ENCODE measurements at regions not wholly inside any gene's neighbourhood (a gene's known extent, or its start where the extent isn't known, plus 50 kb on each side); places are given as distances from the start of the nearest gene placed in this dataset.

DNA sequence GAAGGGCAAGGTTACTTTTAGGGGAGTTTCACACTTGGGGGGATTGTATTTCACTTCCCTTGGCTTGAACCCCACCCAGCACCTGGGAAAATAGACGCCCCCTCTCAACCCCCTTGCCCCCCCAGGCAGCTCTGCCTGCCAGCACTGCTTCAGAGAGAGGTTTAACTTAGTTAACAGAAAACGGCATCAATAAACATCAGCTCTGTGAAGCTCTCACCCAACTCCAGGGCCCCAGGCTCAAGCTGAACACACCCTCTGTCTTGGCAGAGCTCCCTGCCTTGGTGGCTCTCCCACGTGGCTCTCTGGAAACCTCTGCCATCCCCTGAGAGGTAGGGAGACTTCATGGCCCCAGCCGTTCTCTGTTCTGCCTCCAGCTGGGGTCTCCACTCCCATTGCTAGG, 244.1 kb downstream of the ACKR3 start:
- intact Hi-C loops (cut with micrococcal nuclease), result no loop called here
- POLR2A ChIA-PET, result no interaction called here
- TF ChIP-seq, protein P1, sequence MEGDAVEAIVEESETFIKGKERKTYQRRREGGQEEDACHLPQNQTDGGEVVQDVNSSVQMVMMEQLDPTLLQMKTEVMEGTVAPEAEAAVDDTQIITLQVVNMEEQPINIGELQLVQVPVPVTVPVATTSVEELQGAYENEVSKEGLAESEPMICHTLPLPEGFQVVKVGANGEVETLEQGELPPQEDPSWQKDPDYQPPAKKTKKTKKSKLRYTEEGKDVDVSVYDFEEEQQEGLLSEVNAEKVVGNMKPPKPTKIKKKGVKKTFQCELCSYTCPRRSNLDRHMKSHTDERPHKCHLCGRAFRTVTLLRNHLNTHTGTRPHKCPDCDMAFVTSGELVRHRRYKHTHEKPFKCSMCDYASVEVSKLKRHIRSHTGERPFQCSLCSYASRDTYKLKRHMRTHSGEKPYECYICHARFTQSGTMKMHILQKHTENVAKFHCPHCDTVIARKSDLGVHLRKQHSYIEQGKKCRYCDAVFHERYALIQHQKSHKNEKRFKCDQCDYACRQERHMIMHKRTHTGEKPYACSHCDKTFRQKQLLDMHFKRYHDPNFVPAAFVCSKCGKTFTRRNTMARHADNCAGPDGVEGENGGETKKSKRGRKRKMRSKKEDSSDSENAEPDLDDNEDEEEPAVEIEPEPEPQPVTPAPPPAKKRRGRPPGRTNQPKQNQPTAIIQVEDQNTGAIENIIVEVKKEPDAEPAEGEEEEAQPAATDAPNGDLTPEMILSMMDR (IDR thresholded peaks at IDR 0.05; ENCODE audit: unreplicated experiment), result no peak
- H3K4me1 Mint-ChIP-seq (ENCODE audit: insufficient read depth, unreplicated experiment), result no peaks in the 10 kb centered on the region
- no peaks in the 10 kb centered on the region for H3K27me3 Mint-ChIP-seq (ENCODE audit: insufficient read depth, unreplicated experiment)
- no peak for DNase-seq (ENCODE audit: unreplicated experiment)
- H3K9me3 Mint-ChIP-seq (ENCODE audit: unreplicated experiment), result peaks cover 1% of the 10 kb centered on the region
- no peaks in the 10 kb centered on the region for H3K36me3 Mint-ChIP-seq (ENCODE audit: insufficient read depth, unreplicated experiment)
- BruUV-seq (replicated peaks), result no TSS peak
- no peak overlapping the region for H3K27ac Mint-ChIP-seq (ENCODE audit: low read depth, unreplicated experiment)
- no peak overlapping the region for H3K4me3 Mint-ChIP-seq (ENCODE audit: unreplicated experiment)
- CTCF ChIA-PET, result no interaction called here

DNA sequence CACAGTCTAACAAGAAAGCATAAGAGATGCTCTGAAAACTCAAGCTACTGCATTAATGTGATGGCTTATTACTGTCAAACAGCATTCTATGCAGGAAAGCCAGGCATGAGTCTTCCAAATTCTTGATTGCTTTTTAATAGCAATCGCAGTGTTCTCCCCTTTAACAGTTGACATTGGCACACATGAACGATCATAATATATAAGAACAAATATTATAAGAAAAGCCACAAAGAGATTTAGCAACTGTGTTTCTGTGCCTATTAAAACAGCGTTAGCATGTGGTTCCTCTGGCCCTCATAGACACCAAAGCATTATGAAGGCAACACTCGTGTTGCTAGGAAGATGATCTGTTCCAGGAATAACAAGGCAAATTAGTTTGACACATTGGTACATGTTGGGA, 245.0 kb downstream of the ACKR3 start:
- TF ChIP-seq, protein P1 (IDR thresholded peaks at IDR 0.05; ENCODE audit: unreplicated experiment), result no peak
- no peak overlapping the region for H3K4me3 Mint-ChIP-seq (ENCODE audit: unreplicated experiment)

DNA sequence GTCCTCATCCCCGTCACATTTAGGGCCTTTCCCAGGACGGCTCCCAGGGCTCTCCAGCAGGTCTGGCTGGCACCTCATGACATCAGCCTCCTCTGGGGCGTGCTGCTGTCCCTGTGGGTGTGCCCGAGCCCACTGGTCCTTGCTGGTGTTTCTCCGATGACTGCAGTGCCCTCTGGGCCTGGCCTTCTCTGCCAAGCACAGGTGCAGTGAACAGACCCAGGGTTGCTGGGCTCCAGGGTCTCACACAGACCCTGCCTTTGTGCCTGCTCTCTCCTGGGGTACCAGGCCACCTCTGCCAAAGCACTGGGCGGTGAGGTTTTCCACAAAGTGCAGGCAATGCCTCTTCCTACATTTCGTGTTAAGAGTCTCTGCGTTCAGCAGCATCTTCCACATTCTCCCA, 246.1 kb downstream of the ACKR3 start:
- no peaks in the 10 kb centered on the region for H3K36me3 Mint-ChIP-seq (ENCODE audit: insufficient read depth, unreplicated experiment)
- peaks cover 1% of the 10 kb centered on the region for H3K9me3 Mint-ChIP-seq (ENCODE audit: unreplicated experiment)
- no peaks in the 10 kb centered on the region for H3K27me3 Mint-ChIP-seq (ENCODE audit: insufficient read depth, unreplicated experiment)
- TF ChIP-seq, protein P1 (IDR thresholded peaks at IDR 0.05; ENCODE audit: unreplicated experiment), result no peak
- H3K27ac Mint-ChIP-seq (ENCODE audit: low read depth, unreplicated experiment), result no peak overlapping the region
- H3K4me3 Mint-ChIP-seq (ENCODE audit: unreplicated experiment), result no peak overlapping the region
- no peaks in the 10 kb centered on the region for H3K4me1 Mint-ChIP-seq (ENCODE audit: insufficient read depth, unreplicated experiment)
- POLR2A ChIA-PET, result no interaction called here
- no peak for DNase-seq (ENCODE audit: unreplicated experiment)
- intact Hi-C loops (cut with micrococcal nuclease), result no loop called here
- CTCF ChIA-PET, result no interaction called here
- BruUV-seq (replicated peaks), result no TSS peak

More for the DNA sequence above, 245.0 kb downstream of the ACKR3 start:
- no peak overlapping the region for H3K27ac Mint-ChIP-seq (ENCODE audit: low read depth, unreplicated experiment)
- POLR2A ChIA-PET, result no interaction called here
- H3K4me1 Mint-ChIP-seq (ENCODE audit: insufficient read depth, unreplicated experiment), result no peaks in the 10 kb centered on the region
- DNase-seq (ENCODE audit: unreplicated experiment), result no peak
- CTCF ChIA-PET, result no interaction called here
- intact Hi-C loops (cut with micrococcal nuclease), result no loop called here
- H3K9me3 Mint-ChIP-seq (ENCODE audit: unreplicated experiment), result no peaks in the 10 kb centered on the region
- H3K27me3 Mint-ChIP-seq (ENCODE audit: insufficient read depth, unreplicated experiment), result no peaks in the 10 kb centered on the region
- BruUV-seq (replicated peaks), result no TSS peak
- no peaks in the 10 kb centered on the region for H3K36me3 Mint-ChIP-seq (ENCODE audit: insufficient read depth, unreplicated experiment)

DNA sequence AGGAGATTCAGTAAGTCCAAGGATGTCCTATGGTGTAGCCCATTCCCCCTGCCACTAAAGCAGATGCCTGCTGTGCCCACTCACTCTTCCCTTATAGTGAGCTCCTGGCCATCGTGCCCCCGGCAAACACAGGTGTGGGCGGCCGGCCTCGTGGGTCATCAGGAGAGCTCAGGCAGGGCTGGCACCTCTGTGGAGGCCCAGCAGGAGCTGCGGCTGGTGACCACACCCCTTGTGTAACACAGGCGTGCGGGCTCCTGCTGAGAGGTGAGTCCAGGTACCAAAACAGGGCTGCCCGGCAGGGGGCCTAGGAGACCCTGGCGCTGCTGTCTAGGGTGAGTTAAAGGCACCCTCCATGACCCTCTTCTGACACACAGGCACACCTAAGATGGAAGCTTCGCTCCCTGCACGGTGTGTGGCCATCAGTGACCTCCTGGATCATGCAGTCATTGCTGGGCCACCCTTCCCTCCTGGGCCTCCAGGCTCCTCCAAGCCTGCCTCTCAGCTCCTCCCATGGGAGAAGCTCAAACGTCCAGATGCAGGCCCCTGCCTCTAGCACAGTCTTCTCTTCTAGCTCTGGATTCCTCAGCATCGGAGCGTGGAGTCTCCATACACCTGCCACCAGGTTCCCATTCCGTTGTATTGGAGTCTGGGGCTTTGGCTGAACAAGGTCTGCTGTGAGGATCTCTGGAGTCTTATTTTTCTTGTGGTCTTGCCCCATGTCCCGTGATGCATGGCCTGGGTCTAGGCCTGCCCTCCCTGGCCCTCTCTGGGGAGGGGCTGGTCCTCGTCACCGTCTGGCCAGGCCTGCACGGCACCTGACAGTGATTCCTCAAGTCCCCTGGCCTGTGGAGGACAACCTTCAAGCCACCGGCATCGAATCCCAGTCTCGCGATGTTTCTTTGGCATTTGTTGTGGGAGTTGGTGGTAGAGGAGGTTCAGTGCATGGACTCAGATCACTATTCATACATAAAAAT, 246.9 kb downstream of the ACKR3 start:
- Mint-ChIP-seq H3K27me3 (ENCODE audit: insufficient read depth, unreplicated experiment) (no peaks in the 10 kb centered on the region), H3K36me3 (ENCODE audit: insufficient read depth, unreplicated experiment) (no peaks in the 10 kb centered on the region), H3K4me3 (ENCODE audit: unreplicated experiment) (no peak overlapping the region), H3K27ac (ENCODE audit: low read depth, unreplicated experiment) (no peak overlapping the region), H3K4me1 (ENCODE audit: insufficient read depth, unreplicated experiment) (no peaks in the 10 kb centered on the region), H3K9me3 (ENCODE audit: unreplicated experiment) (peaks cover 8% of the 10 kb centered on the region)
- no TSS peak for BruUV-seq (replicated peaks)
- intact Hi-C loops (cut with micrococcal nuclease), result no loop called here
- TF ChIP-seq, protein P1 (IDR thresholded peaks at IDR 0.05; ENCODE audit: unreplicated experiment), result no peak
- ChIA-PET CTCF (interaction anchor here (0.9 kb wide), 1 partner anchor 12 kb away, joined by 3 read pairs; no protein-coding TSS in a partner anchor), POLR2A (no interaction called here)
- DNase-seq (ENCODE audit: unreplicated experiment), result no peak

Measured in MCF 10A (cell line).